ENCODE measurements at regions not wholly inside any gene's neighbourhood (a gene's known extent, or its start where the extent isn't known, plus 50 kb on each side); places are given as distances from the start of the nearest gene placed in this dataset.

DNA sequence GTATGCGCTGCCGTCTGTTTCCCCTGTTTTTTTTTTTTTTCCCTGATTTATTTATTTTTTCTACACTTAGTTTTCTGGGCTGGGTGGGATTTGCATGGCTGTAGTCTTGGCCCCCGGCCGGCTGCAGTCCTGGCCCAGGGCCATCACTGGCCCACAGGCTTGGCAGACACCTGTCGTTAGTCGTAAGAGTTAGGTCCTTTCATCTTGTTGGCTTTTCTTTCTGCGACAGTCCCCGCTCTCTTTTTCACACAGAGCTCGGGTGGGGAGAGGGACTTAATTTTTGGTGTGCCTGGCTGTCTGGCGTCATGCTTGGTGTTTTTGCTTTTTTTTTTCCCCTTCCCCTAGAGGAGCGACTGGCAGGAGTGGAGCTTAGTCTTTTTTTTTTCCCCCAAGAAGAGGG is 183.4 kb downstream of the KLF13 start:
- H3K4me3 ChIP-seq (ENCODE audit: low read depth, low read length) = no peak overlapping the region
- no peak for DNase-seq (ENCODE audit: low read depth)
- TF ChIP-seq, protein P1, sequence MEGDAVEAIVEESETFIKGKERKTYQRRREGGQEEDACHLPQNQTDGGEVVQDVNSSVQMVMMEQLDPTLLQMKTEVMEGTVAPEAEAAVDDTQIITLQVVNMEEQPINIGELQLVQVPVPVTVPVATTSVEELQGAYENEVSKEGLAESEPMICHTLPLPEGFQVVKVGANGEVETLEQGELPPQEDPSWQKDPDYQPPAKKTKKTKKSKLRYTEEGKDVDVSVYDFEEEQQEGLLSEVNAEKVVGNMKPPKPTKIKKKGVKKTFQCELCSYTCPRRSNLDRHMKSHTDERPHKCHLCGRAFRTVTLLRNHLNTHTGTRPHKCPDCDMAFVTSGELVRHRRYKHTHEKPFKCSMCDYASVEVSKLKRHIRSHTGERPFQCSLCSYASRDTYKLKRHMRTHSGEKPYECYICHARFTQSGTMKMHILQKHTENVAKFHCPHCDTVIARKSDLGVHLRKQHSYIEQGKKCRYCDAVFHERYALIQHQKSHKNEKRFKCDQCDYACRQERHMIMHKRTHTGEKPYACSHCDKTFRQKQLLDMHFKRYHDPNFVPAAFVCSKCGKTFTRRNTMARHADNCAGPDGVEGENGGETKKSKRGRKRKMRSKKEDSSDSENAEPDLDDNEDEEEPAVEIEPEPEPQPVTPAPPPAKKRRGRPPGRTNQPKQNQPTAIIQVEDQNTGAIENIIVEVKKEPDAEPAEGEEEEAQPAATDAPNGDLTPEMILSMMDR (IDR thresholded peaks at IDR 0.05; ENCODE audit: insufficient read depth, low read depth, low read length) = no peak

DNA sequence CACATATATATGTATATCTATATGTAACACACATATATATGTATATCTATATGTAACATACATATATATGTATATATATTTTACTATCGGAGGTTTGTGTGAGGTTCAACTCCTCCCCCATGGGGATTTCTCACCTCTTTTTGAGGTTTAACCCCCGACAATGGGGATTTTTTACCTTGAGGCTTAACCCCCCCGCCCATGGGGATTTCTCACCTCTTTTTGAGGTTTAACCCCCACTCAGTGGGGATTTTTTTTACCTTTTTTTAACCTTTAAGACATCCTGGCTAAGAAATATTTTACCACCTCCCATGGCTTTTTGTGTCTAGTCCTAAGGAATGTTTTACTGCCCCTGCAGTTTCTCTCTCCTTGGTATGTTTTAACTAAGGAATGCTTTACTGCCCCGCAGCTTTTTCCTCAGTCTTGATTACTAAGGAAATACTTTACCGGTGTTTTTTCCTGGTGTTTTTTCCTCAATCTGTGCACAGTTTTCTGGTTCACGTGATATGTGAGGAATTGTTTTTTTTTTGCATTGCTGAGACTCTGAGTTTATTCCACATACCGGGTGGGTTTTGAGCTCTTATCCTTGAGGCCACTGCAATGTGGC is 185.2 kb downstream of the KLF13 start:
- TF ChIP-seq, protein P1 (IDR thresholded peaks at IDR 0.05; ENCODE audit: insufficient read depth, low read depth, low read length) = no peak
- DNase-seq (ENCODE audit: low read depth) = no peak
- H3K4me3 ChIP-seq (ENCODE audit: low read depth, low read length) = no peak overlapping the region

DNA sequence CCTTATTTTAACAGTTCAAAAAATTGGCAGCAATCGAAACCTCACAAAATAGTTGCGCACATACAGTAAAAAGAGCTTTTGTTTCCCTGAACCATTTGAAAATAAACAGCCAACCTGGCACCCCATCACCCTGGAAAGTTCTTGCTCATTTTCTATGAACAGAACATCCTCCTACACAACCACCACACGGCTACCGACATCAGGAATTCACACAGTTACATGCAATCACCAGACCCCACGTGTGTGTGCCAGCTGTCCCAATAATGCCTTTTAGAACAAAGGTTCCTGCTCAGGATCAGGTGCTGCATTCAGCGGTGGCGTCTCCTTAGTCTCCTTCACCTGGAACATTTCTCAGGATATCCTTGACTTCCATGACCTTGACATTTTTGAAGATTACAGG is 186.5 kb downstream of the KLF13 start:
- DNase-seq (ENCODE audit: low read depth) = no peak
- TF ChIP-seq, protein P1 (IDR thresholded peaks at IDR 0.05; ENCODE audit: insufficient read depth, low read depth, low read length) = no peak
- H3K4me3 ChIP-seq (ENCODE audit: low read depth, low read length) = no peak overlapping the region

DNA sequence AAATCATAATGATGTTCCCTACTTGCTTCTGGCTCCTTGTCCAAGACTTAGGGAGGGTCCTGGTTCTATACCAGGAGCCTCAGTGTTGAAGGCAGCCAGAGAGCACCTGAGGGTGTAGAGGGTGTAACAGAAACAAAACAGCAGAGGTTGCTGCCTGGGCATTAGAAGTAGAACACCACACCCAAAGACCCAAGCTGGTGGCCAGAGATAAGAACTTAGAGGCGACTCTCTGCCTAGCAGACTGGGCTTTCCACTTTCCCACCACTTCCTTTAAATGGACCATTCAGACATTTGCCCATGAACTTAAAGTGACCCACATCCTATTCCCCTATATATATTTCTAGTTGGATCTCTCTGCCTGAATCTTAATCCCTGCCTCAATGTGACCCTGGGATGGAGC is 189.8 kb downstream of the KLF13 start:
- no peak for DNase-seq (ENCODE audit: low read depth)
- H3K4me3 ChIP-seq (ENCODE audit: low read depth, low read length) = no peak overlapping the region
- TF ChIP-seq, protein P1 (IDR thresholded peaks at IDR 0.05; ENCODE audit: insufficient read depth, low read depth, low read length) = no peak

DNA sequence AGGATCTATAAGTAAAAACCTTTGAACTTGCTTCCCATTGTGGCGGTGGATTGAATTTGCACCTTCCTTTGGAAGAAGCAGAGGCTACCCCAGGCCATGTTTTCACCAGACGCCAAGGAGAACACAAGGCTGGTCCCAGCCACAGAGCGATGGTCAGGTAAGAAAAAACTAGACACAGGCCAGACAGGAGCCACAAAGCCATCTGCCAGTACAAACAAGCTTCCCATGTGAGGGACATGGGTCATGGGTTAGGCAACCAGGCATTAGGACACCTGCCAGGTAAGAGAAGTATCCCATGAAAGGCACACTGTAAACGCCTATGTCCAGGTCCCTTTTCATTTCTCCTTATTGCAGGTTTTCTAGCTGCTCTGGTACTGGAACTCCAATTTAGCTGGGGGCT is 190.2 kb downstream of the KLF13 start:
- no peak overlapping the region for H3K4me3 ChIP-seq (ENCODE audit: low read depth, low read length)
- TF ChIP-seq, protein P1 (IDR thresholded peaks at IDR 0.05; ENCODE audit: insufficient read depth, low read depth, low read length) = no peak
- DNase-seq (ENCODE audit: low read depth) = no peak

DNA sequence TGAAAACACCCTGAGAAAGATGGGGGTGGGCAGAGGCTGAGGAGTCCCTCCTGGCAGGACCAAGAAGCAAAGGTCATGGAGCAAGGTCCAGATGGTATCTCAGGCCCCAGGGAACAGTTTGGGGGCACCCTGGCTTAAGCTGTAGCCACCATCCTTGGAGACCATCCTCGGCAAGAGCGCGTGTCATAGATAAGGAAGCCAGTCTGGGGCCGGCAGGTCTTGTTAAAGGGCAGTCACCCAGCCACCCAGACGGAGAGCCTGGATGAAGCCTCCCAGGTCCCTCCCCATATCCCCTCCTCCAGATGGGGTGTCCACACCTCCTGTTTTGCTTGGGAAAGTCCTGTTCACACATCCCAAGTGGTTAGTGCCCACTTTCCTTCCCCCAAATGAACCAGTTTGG is 191.1 kb downstream of the KLF13 start:
- no peak for DNase-seq (ENCODE audit: low read depth)
- TF ChIP-seq, protein P1 (IDR thresholded peaks at IDR 0.05; ENCODE audit: insufficient read depth, low read depth, low read length) = no peak
- no peak overlapping the region for H3K4me3 ChIP-seq (ENCODE audit: low read depth, low read length)

DNA sequence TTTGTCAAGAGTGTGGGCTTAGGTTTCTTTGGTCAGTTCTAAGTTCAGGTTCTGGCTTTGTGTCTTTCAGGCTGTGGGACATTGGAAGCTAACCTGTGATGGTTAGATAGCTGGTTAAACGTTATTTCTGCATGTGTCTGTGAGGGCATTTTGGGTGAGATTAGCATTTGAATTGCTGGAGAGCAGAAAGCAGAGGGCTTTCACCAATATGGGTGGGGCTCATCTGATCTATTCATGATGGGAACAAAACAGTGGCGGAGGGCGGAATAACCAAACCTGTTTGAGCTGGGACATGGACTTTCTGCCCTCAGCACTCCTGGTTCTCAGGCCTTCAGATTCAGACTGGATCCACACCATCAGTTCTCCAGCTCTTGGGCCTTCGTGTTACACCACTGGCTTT is 195.4 kb downstream of the KLF13 start:
- no peak overlapping the region for H3K4me3 ChIP-seq (ENCODE audit: low read depth, low read length)
- TF ChIP-seq, protein P1 (IDR thresholded peaks at IDR 0.05; ENCODE audit: insufficient read depth, low read depth, low read length) = no peak
- DNase-seq (ENCODE audit: low read depth) = no peak

Data from fibroblast of villous mesenchyme (primary cell).